HAP-1 (cell line): ENCODE measurements at regions not wholly inside any gene's neighbourhood (a gene's known extent, or its start where the extent isn't known, plus 50 kb on each side); places are given as distances from the start of the nearest gene placed in this dataset.

Source experiments
- DNase-seq, 2 experiments: peaks; one replicate each; pipeline ENCODE4 v3.0.0-alpha.2; 2016 to 2020; ENCODE audit warnings: low spot score in 2 of 2
- H3K27me3 ChIP-seq: fragments of 250-450 bp; sonication (Bioruptor Pico); 2 replicates; pipeline ENCODE4 v1.5.1; 2020; ENCODE audit warnings: low read depth, mild to moderate bottlenecking, moderate library complexity
- H3K36me3 ChIP-seq: fragments of 250-450 bp; sonication (Bioruptor Pico); replicated peaks from 2 replicates; pipeline ENCODE4 v1.5.1; 2020; ENCODE audit warnings: mild to moderate bottlenecking
- H3K4me1 ChIP-seq: fragments of 250-450 bp; sonication (Bioruptor Pico); 2 replicates; pipeline ENCODE4 v1.5.1; 2020; ENCODE audit warnings: mild to moderate bottlenecking
- H3K4me3 ChIP-seq: fragments of 250-450 bp; sonication (Bioruptor Pico); 2 replicates; pipeline ENCODE4 v1.5.1; 2020; ENCODE audit warnings: mild to moderate bottlenecking, moderate library complexity
- H3K9me3 ChIP-seq: fragments of 250-450 bp; sonication (Bioruptor Pico); 2 replicates; pipeline ENCODE4 v1.5.1; 2020; ENCODE audit warnings: mild to moderate bottlenecking, moderate library complexity
- in situ Hi-C: fragments of 300-500 bp; cut with MboI; formaldehyde crosslinking; loops from 3 replicates; pipeline ENCODE4 v1.14.3; 2020; ENCODE audit warnings: low sequenced_read_pairs, inconsistent platforms, mixed read lengths

- DNase-seq = no peak
- in situ Hi-C loops = no loop called here
- no peaks in the 10 kb centered on the region for H3K4me1 ChIP-seq
- H3K27me3 ChIP-seq = no peaks in the 10 kb centered on the region
- no peaks in the 10 kb centered on the region for H3K9me3 ChIP-seq
- H3K36me3 ChIP-seq = no peaks in the 10 kb centered on the region
- no peak overlapping the region for H3K4me3 ChIP-seq
These were observed 309.7 kb downstream of the BMP4 start for GRCh38 chr14:53646925-53647324.

GRCh38 chr14:53640695-53641094 lies 315.9 kb downstream of the BMP4 start:
- H3K4me1 ChIP-seq = no peaks in the 10 kb centered on the region
- H3K9me3 ChIP-seq = no peaks in the 10 kb centered on the region
- no peaks in the 10 kb centered on the region for H3K27me3 ChIP-seq
- in situ Hi-C loops = no loop called here
- H3K4me3 ChIP-seq = no peak overlapping the region
- no peak for DNase-seq
- H3K36me3 ChIP-seq = no peaks in the 10 kb centered on the region

- Histone ChIP-seq H3K9me3 (no peaks in the 10 kb centered on the region), H3K4me1 (no peaks in the 10 kb centered on the region), H3K27me3 (no peaks in the 10 kb centered on the region), H3K36me3 (no peaks in the 10 kb centered on the region), H3K4me3 (no peak overlapping the region)
- DNase-seq = no peak
- in situ Hi-C loops = no loop called here
These were observed 317.7 kb downstream of the BMP4 start for GRCh38 chr14:53638966-53639365.

- Histone ChIP-seq H3K4me1 (no peaks in the 10 kb centered on the region), H3K36me3 (no peaks in the 10 kb centered on the region), H3K4me3 (no peak overlapping the region), H3K9me3 (no peaks in the 10 kb centered on the region), H3K27me3 (no peaks in the 10 kb centered on the region)
- no peak for DNase-seq
- in situ Hi-C loops = no loop called here
These were observed 321.8 kb downstream of the BMP4 start for GRCh38 chr14:53634793-53635192.

- in situ Hi-C loops = no loop called here
- H3K4me1 ChIP-seq = no peaks in the 10 kb centered on the region
- H3K36me3 ChIP-seq = no peaks in the 10 kb centered on the region
- H3K4me3 ChIP-seq = no peak overlapping the region
- H3K27me3 ChIP-seq = no peaks in the 10 kb centered on the region
- H3K9me3 ChIP-seq = no peaks in the 10 kb centered on the region
- DNase-seq = no peak
These were observed 326.3 kb downstream of the BMP4 start for GRCh38 chr14:53630336-53630735.

- in situ Hi-C loops = no loop called here
- H3K4me3 ChIP-seq = no peak overlapping the region
- no peaks in the 10 kb centered on the region for H3K36me3 ChIP-seq
- no peaks in the 10 kb centered on the region for H3K27me3 ChIP-seq
- H3K9me3 ChIP-seq = no peaks in the 10 kb centered on the region
- no peak for DNase-seq
- H3K4me1 ChIP-seq = no peaks in the 10 kb centered on the region
These were observed 327.7 kb downstream of the BMP4 start for GRCh38 chr14:53628732-53629430.

GRCh38 chr14:53628261-53628660 lies 328.4 kb downstream of the BMP4 start:
- H3K27me3 ChIP-seq = no peaks in the 10 kb centered on the region
- no peaks in the 10 kb centered on the region for H3K4me1 ChIP-seq
- in situ Hi-C loops = no loop called here
- no peak for DNase-seq
- H3K4me3 ChIP-seq = no peak overlapping the region
- H3K9me3 ChIP-seq = no peaks in the 10 kb centered on the region
- no peaks in the 10 kb centered on the region for H3K36me3 ChIP-seq

- Histone ChIP-seq H3K27me3 (no peaks in the 10 kb centered on the region), H3K9me3 (no peaks in the 10 kb centered on the region), H3K4me1 (no peaks in the 10 kb centered on the region), H3K4me3 (no peak overlapping the region), H3K36me3 (no peaks in the 10 kb centered on the region)
- in situ Hi-C loops = no loop called here
- DNase-seq = no peak
These were observed 329.9 kb downstream of the BMP4 start for GRCh38 chr14:53626761-53627160.

GRCh38 chr14:53622447-53622846 lies 334.2 kb downstream of the BMP4 start:
- Histone ChIP-seq H3K36me3 (no peaks in the 10 kb centered on the region), H3K4me1 (no peaks in the 10 kb centered on the region), H3K4me3 (no peak overlapping the region), H3K9me3 (no peaks in the 10 kb centered on the region), H3K27me3 (no peaks in the 10 kb centered on the region)
- no peak for DNase-seq
- in situ Hi-C loops = no loop called here

- Histone ChIP-seq H3K9me3 (no peaks in the 10 kb centered on the region), H3K4me3 (no peak overlapping the region), H3K4me1 (no peaks in the 10 kb centered on the region), H3K36me3 (no peaks in the 10 kb centered on the region), H3K27me3 (no peaks in the 10 kb centered on the region)
- DNase-seq = no peak
- in situ Hi-C loops = no loop called here
These were observed 334.7 kb downstream of the BMP4 start for GRCh38 chr14:53621921-53622320.

GRCh38 chr14:53621433-53621832 lies 335.2 kb downstream of the BMP4 start:
- no peak overlapping the region for H3K4me3 ChIP-seq

GRCh38 chr14:53620890-53621289 lies 335.7 kb downstream of the BMP4 start:
- no peak overlapping the region for H3K4me3 ChIP-seq
- no peaks in the 10 kb centered on the region for H3K9me3 ChIP-seq
- no peak for DNase-seq
- no peaks in the 10 kb centered on the region; the same call in 1 of the 2 replicates for H3K27me3 ChIP-seq
- in situ Hi-C loops = no loop called here
- no peaks in the 10 kb centered on the region for H3K36me3 ChIP-seq
- no peaks in the 10 kb centered on the region for H3K4me1 ChIP-seq

More at GRCh38 chr14:53621433-53621832, 335.2 kb downstream of the BMP4 start:
- DNase-seq = no peak
- no peaks in the 10 kb centered on the region for H3K4me1 ChIP-seq
- in situ Hi-C loops = no loop called here
- H3K27me3 ChIP-seq = no peaks in the 10 kb centered on the region; the same call in 1 of the 2 replicates
- H3K36me3 ChIP-seq = no peaks in the 10 kb centered on the region
- H3K9me3 ChIP-seq = no peaks in the 10 kb centered on the region

GRCh38 chr14:53620317-53620716 lies 336.3 kb downstream of the BMP4 start:
- H3K36me3 ChIP-seq = no peaks in the 10 kb centered on the region
- in situ Hi-C loops = no loop called here

GRCh38 chr14:53619691-53620231 lies 336.9 kb downstream of the BMP4 start:
- Histone ChIP-seq H3K36me3 (no peaks in the 10 kb centered on the region), H3K9me3 (no peaks in the 10 kb centered on the region)
- no peak for DNase-seq

More at GRCh38 chr14:53620317-53620716, 336.3 kb downstream of the BMP4 start:
- Histone ChIP-seq H3K4me3 (no peak overlapping the region), H3K9me3 (no peaks in the 10 kb centered on the region), H3K4me1 (no peaks in the 10 kb centered on the region), H3K27me3 (no peaks in the 10 kb centered on the region; the same call in 1 of the 2 replicates)
- DNase-seq = no peak

More at GRCh38 chr14:53619691-53620231, 336.9 kb downstream of the BMP4 start:
- Histone ChIP-seq H3K4me3 (no peak overlapping the region), H3K27me3 (no peaks in the 10 kb centered on the region; the same call in 1 of the 2 replicates), H3K4me1 (no peaks in the 10 kb centered on the region)
- in situ Hi-C loops = no loop called here
